ENCODE measurements at regions not wholly inside any gene's neighbourhood (a gene's known extent, or its start where the extent isn't known, plus 50 kb on each side); places are given as distances from the start of the nearest gene placed in this dataset.

GRCh38 chr13:107551521-107551920 is 663.8 kb downstream of the LIG4 start:
- TF ChIP-seq CTCF (IDR thresholded peaks at IDR 0.05) (no peak), POLR2AphosphoS5 (IDR thresholded peaks at IDR 0.05) (no peak), POLR2A (IDR thresholded peaks at IDR 0.05) (no peak)
